Naive thymus-derived CD4-positive, alpha-beta T cell (primary cell): ENCODE measurements at regions not wholly inside any gene's neighbourhood (a gene's known extent, or its start where the extent isn't known, plus 50 kb on each side); places are given as distances from the start of the nearest gene placed in this dataset.

ENCODE experiments used
- ATAC-seq: fragments of 150-1000 bp; cut with Tn5 transposase; 2 replicates; pipeline ENCODE4 v1.10.0; 2021; ENCODE audit warnings: mild to moderate bottlenecking, moderate library complexity
- CTCF ChIA-PET: fragments of 350-600 bp; sonication (Branson Sonifier 250); formaldehyde crosslinking; loops from one replicate; lab custom pipeline; 2021; ENCODE audit warnings: antibody characterized with exemption; lab: Charles Lee
- POLR2A ChIA-PET: fragments of 350-600 bp; sonication (Branson Sonifier 250); formaldehyde crosslinking; loops from one replicate; lab custom pipeline; 2021; ENCODE audit warnings: antibody characterized with exemption, inconsistent platforms; lab: Charles Lee
- DNase-seq, 9 donors: peaks; one replicate each; pipeline versions ENCODE4 v3.0.0 to v3.0.0-alpha.2; 2020 to 2022; ENCODE audit warnings: mixed read lengths in 1 of 9
- H3K27ac ChIP-seq: one replicate; pipeline ENCODE4 v1.7.0; 2013; ENCODE audit warnings: mild to moderate bottlenecking, low read depth, low read length, moderate library complexity
- H3K27me3 ChIP-seq, 2 donors: one replicate each; pipeline ENCODE4 v1.7.0; 2013; ENCODE audit warnings: low read length in 2 of 2, mild to moderate bottlenecking in 2 of 2, moderate library complexity in 2 of 2; ENCODE audit not compliant: control insufficient read depth in 2 of 2, insufficient read depth in 2 of 2
- H3K36me3 ChIP-seq, 3 experiments: 1 replicate in 2 of 3; 2 replicates in 1 of 3; pipeline ENCODE4 v1.7.0; 2013; ENCODE audit warnings: low read length in 3 of 3, mild to moderate bottlenecking in 3 of 3, moderate library complexity in 1 of 3; ENCODE audit not compliant: insufficient read depth in 3 of 3, control insufficient read depth in 2 of 3
- H3K4me1 ChIP-seq, 2 donors: one replicate each; pipeline ENCODE4 v1.7.0; 2013; ENCODE audit warnings: low read length in 2 of 2, mild to moderate bottlenecking in 2 of 2, moderate library complexity in 1 of 2; ENCODE audit not compliant: control insufficient read depth in 2 of 2, insufficient read depth in 2 of 2
- H3K4me3 ChIP-seq: 2 replicates; pipeline ENCODE4 v1.7.0; 2013; ENCODE audit warnings: mild to moderate bottlenecking, low read length
- H3K9me3 ChIP-seq, 3 experiments: 1 replicate in 2 of 3; 2 replicates in 1 of 3; pipeline ENCODE4 v1.7.0; 2013; ENCODE audit warnings: low read length in 3 of 3; ENCODE audit not compliant: control insufficient read depth in 2 of 3
- H3K27ac Mint-ChIP-seq, 9 donors: one replicate each; pipeline ENCODE4 v1.8.0; 2020 to 2022; ENCODE audit warnings: mixed read lengths in 9 of 9, mild to moderate bottlenecking in 8 of 9, moderate library complexity in 5 of 9, inconsistent platforms in 2 of 9
- H3K27me3 Mint-ChIP-seq, 5 donors: one replicate each; pipeline ENCODE4 v1.8.0; 2021 to 2022; ENCODE audit warnings: mixed read lengths in 5 of 5, mild to moderate bottlenecking in 1 of 5
- H3K36me3 Mint-ChIP-seq, 5 donors: one replicate each; pipeline ENCODE4 v1.8.0; 2020 to 2022; ENCODE audit warnings: mixed read lengths in 5 of 5, mild to moderate bottlenecking in 3 of 5, inconsistent platforms in 1 of 5
- H3K4me1 Mint-ChIP-seq, 7 donors: one replicate each; pipeline ENCODE4 v1.8.0; 2020 to 2022; ENCODE audit warnings: mixed read lengths in 7 of 7, mild to moderate bottlenecking in 3 of 7, inconsistent platforms in 1 of 7
- H3K4me3 Mint-ChIP-seq, 10 donors: one replicate each; pipeline ENCODE4 v1.8.0; 2020 to 2022; ENCODE audit warnings: mild to moderate bottlenecking in 10 of 10, mixed read lengths in 10 of 10, moderate library complexity in 6 of 10, inconsistent platforms in 2 of 10
- H3K9me3 Mint-ChIP-seq, 11 donors: one replicate each; pipeline ENCODE4 v1.8.0; 2020 to 2022; ENCODE audit warnings: mixed read lengths in 11 of 11, mild to moderate bottlenecking in 4 of 11, inconsistent platforms in 1 of 11, moderate library complexity in 1 of 11
- intact Hi-C, 2 donors: fragments of 100-400 bp; cut with micrococcal nuclease; formaldehyde crosslinking; loops; one replicate each; pipeline ENCODE4 v1.15.1; 2023

- Histone ChIP-seq H3K36me3 (no peaks in the 10 kb centered on the region), H3K9me3 (no peaks in the 10 kb centered on the region), H3K27me3 (no peaks in the 10 kb centered on the region), H3K4me3 (no peak overlapping the region), H3K4me1 (no peaks in the 10 kb centered on the region), H3K27ac (no peak overlapping the region)
- H3K36me3 Mint-ChIP-seq = no peaks in the 10 kb centered on the region
- peaks cover 0 to 4% (median 0%) of the 10 kb centered on the region in 11 donors for H3K9me3 Mint-ChIP-seq
- no peaks in the 10 kb centered on the region for H3K4me1 Mint-ChIP-seq
- H3K4me3 Mint-ChIP-seq = no peak overlapping the region
- ATAC-seq = no peak
- ChIA-PET CTCF (no interaction called here), POLR2A (no interaction called here)
- H3K27me3 Mint-ChIP-seq = peaks cover 10 to 50% (median 19%) of the 10 kb centered on the region in 5 donors
- no peak for DNase-seq
- intact Hi-C loops = loop anchor here in 1 of 2 donors (10.0 kb wide), 1 partner anchor 179 kb away; the partner anchor contains the start of gene INHBB
- H3K27ac Mint-ChIP-seq = no peak overlapping the region
Measured at GRCh38 chr2:120524174-120524573, 178.2 kb downstream of the INHBB start.

- H3K4me1 ChIP-seq = no peaks in the 10 kb centered on the region
- ChIA-PET POLR2A (no interaction called here), CTCF (no interaction called here)
- no peaks in the 10 kb centered on the region for H3K27me3 ChIP-seq
- Mint-ChIP-seq H3K4me3 (no peak overlapping the region), H3K27ac (no peak overlapping the region), H3K27me3 (peaks cover 10 to 50% (median 19%) of the 10 kb centered on the region in 5 donors), H3K9me3 (peaks cover 0 to 5% (median 0%) of the 10 kb centered on the region in 11 donors), H3K4me1 (no peaks in the 10 kb centered on the region), H3K36me3 (no peaks in the 10 kb centered on the region)
- no peak overlapping the region for H3K27ac ChIP-seq
- H3K4me3 ChIP-seq = no peak overlapping the region
- intact Hi-C loops = loop anchor here in 1 of 2 donors (10.0 kb wide), 1 partner anchor 181 kb away; the partner anchor contains the start of gene INHBB
- DNase-seq = no peak
- H3K36me3 ChIP-seq = no peaks in the 10 kb centered on the region
- ATAC-seq = no peak
- no peaks in the 10 kb centered on the region for H3K9me3 ChIP-seq
Measured at GRCh38 chr2:120525056-120526046, 179.4 kb downstream of the INHBB start.

DNA sequence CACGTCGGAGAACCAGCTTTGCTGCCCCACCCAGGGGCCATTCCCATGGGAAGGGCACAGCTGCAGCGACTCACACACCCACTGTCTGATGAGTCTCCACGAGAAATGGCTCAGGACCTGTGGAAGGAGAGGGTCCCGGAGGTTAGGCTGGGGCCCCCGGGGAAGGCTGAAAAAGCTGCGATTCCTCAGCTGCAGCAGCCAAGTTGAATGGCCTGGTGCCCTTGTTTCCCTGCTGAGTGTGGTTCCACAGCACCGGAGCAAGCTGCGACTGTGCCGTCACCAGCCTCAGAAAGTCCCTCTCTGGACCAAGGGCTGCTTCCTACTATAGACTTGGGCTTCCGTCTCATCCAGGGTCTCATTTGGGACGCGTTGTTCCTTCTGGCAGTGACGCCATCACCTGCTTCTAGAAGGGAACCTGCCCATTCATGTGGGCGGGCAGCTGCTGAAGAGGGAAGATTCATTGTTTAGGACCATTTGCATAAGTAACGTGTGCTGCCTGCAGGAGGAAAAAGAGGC lies 180.2 kb downstream of the INHBB start:
- Histone ChIP-seq H3K4me1 (no peaks in the 10 kb centered on the region), H3K27ac (no peak overlapping the region), H3K36me3 (no peaks in the 10 kb centered on the region), H3K27me3 (no peaks in the 10 kb centered on the region), H3K9me3 (no peaks in the 10 kb centered on the region), H3K4me3 (no peak overlapping the region)
- DNase-seq = no peak
- ChIA-PET POLR2A (no interaction called here), CTCF (no interaction called here)
- no peaks in the 10 kb centered on the region for H3K4me1 Mint-ChIP-seq
- H3K27ac Mint-ChIP-seq = no peak overlapping the region
- H3K36me3 Mint-ChIP-seq = no peaks in the 10 kb centered on the region
- H3K9me3 Mint-ChIP-seq = peaks cover 0 to 9% (median 0%) of the 10 kb centered on the region in 11 donors
- H3K27me3 Mint-ChIP-seq = peaks cover 9 to 50% (median 19%) of the 10 kb centered on the region in 5 donors
- ATAC-seq = no peak
- no peak overlapping the region for H3K4me3 Mint-ChIP-seq
- intact Hi-C loops = loop anchor here in 1 of 2 donors (10.0 kb wide), 1 partner anchor 181 kb away; the partner anchor contains the start of gene INHBB

DNA sequence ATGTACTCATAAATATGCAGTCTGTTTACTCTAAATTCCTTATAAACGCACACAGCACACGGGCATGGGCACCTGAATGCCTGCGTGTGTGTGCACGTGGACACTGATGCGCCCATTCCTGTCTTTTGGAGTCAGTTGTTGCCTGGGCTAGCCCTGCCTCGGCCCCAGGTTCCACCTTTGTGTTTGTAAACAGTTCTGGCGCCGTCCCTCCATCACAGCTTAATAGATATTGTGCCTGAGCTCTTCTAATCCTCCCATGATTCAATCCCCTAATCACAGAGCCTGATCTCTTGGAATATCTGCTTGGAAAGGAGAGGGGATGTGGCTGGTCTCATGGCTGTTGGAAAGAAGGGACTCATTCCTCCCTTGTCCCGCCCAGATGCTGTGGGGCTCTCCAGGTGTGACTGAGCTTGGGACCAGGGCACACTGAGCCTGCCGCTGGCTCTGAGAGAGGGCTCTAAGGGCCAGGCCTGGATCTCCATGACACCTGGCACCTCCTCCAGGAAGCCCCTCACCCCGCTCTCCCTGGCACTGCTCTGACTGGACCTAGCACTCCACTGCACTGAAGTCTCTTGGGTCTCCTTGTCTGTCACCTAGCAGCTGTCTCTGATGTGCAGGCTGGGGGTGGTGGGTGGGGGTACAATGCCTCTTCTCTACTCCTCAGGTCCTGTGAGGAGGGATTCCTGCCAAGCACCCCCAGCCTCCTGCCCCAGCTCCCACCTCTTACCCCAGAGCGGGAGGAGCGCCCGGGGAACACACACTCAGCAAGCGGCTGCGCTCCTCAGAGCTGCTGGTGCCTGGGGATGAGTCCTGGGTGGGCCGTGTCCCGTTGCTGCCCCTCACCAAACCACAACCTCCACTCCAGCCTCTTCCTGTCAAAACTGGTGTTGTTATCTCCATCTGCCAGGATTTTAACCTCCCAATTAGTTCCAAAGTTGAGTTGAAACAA lies 181.3 kb downstream of the INHBB start:
- Mint-ChIP-seq H3K9me3 (peaks cover 0 to 9% (median 0%) of the 10 kb centered on the region in 11 donors), H3K27me3 (peaks cover 0 to 39% (median 12%) of the 10 kb centered on the region in 5 donors), H3K4me1 (no peaks in the 10 kb centered on the region), H3K4me3 (no peak overlapping the region), H3K36me3 (no peaks in the 10 kb centered on the region), H3K27ac (no peak overlapping the region)
- Histone ChIP-seq H3K4me3 (no peak overlapping the region), H3K36me3 (no peaks in the 10 kb centered on the region), H3K9me3 (no peaks in the 10 kb centered on the region), H3K4me1 (no peaks in the 10 kb centered on the region), H3K27ac (no peak overlapping the region), H3K27me3 (no peaks in the 10 kb centered on the region)
- DNase-seq (no peak), ATAC-seq (no peak)
- ChIA-PET POLR2A (no interaction called here), CTCF (no interaction called here)
- intact Hi-C loops = loop anchor here in 1 of 2 donors (10.0 kb wide), 1 partner anchor 182 kb away; the partner anchor contains the start of gene INHBB

- H3K27ac ChIP-seq = no peak overlapping the region
- H3K27ac Mint-ChIP-seq = peak overlapping the region in 2 of 9 donors; percentile 4 to 19
- peaks cover 0 to 8% (median 0%) of the 10 kb centered on the region in 11 donors for H3K9me3 Mint-ChIP-seq
- intact Hi-C loops = loop anchor here in 1 of 2 donors (10.0 kb wide), 1 partner anchor 183 kb away; the partner anchor contains the start of gene INHBB
- no peaks in the 10 kb centered on the region for H3K4me1 Mint-ChIP-seq
- CTCF ChIA-PET = no interaction called here
- H3K4me3 ChIP-seq = no peak overlapping the region
- no peaks in the 10 kb centered on the region for H3K27me3 ChIP-seq
- no peaks in the 10 kb centered on the region for H3K36me3 ChIP-seq
- H3K4me3 Mint-ChIP-seq = no peak overlapping the region
- peaks cover 0 to 34% (median 8%) of the 10 kb centered on the region in 5 donors for H3K27me3 Mint-ChIP-seq
- DNase-seq (no peak), ATAC-seq (no peak)
- no peaks in the 10 kb centered on the region for H3K36me3 Mint-ChIP-seq
- H3K4me1 ChIP-seq = no peaks in the 10 kb centered on the region
- POLR2A ChIA-PET = no interaction called here
- H3K9me3 ChIP-seq = no peaks in the 10 kb centered on the region
Measured at GRCh38 chr2:120528051-120528692, 182.2 kb downstream of the INHBB start.

DNA sequence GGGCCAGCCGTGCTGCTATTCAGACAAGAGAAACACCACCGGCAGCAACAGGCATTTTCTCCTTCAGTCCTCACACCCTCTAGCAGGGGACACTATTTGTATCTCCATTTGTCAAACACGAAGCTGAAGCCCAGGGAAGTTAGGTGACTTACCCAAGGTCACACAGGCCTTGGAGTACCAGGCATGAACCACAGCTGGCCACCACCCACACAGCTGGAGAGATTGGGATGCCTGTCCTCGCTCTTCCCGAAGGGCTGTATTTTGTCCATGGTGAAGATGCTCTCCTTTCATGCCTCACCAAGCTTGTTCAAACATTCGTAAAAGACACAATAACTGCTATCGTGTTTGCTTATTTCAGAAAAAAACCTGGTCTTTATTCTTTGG lies 182.7 kb downstream of the INHBB start:
- Histone ChIP-seq H3K27me3 (no peaks in the 10 kb centered on the region), H3K9me3 (no peaks in the 10 kb centered on the region), H3K4me1 (no peaks in the 10 kb centered on the region), H3K27ac (no peak overlapping the region), H3K36me3 (no peaks in the 10 kb centered on the region), H3K4me3 (no peak overlapping the region)
- peaks cover 0 to 8% (median 0%) of the 10 kb centered on the region in 11 donors for H3K9me3 Mint-ChIP-seq
- CTCF ChIA-PET = no interaction called here
- no peak overlapping the region for H3K4me3 Mint-ChIP-seq
- no peaks in the 10 kb centered on the region for H3K4me1 Mint-ChIP-seq
- intact Hi-C loops = loop anchor here in 1 of 2 donors (10.0 kb wide), 1 partner anchor 184 kb away; the partner anchor contains the start of gene INHBB
- no peaks in the 10 kb centered on the region for H3K36me3 Mint-ChIP-seq
- ATAC-seq = no peak
- peaks cover 0 to 29% (median 3%) of the 10 kb centered on the region in 5 donors for H3K27me3 Mint-ChIP-seq
- DNase-seq = no peak
- POLR2A ChIA-PET = no interaction called here
- H3K27ac Mint-ChIP-seq = no peak overlapping the region
